ENCODE measurements at regions not wholly inside any gene's neighbourhood (a gene's known extent, or its start where the extent isn't known, plus 50 kb on each side); places are given as distances from the start of the nearest gene placed in this dataset.

GRCh38 chr4:3384771-3385710, 56.7 kb upstream of the HGFAC start:
- ChIA-PET POLR2A (no interaction called here), CTCF (no interaction called here)
- ATAC-seq (peak; percentile 44), DNase-seq (no peak)
- Mint-ChIP-seq H3K4me1 (peaks cover 19% of the 10 kb centered on the region), H3K27me3 (no peaks in the 10 kb centered on the region), H3K4me3 (no peak overlapping the region), H3K36me3 (ENCODE audit: low read depth) (no peaks in the 10 kb centered on the region), H3K27ac (no peak overlapping the region), H3K9me3 (ENCODE audit: low read depth) (peaks cover 6% of the 10 kb centered on the region)
- intact Hi-C loops (cut with DNase I, micrococcal nuclease), result no loop called here

- DNase-seq (no peak), ATAC-seq (peak; percentile 19)
- H3K9me3 Mint-ChIP-seq (ENCODE audit: low read depth), result peaks cover 4% of the 10 kb centered on the region
- intact Hi-C loops (cut with DNase I, micrococcal nuclease), result no loop called here
- H3K4me3 Mint-ChIP-seq, result no peak overlapping the region
- no peaks in the 10 kb centered on the region for H3K27me3 Mint-ChIP-seq
- CTCF ChIA-PET, result no interaction called here
- no peaks in the 10 kb centered on the region for H3K36me3 Mint-ChIP-seq (ENCODE audit: low read depth)
- peaks cover 19% of the 10 kb centered on the region for H3K4me1 Mint-ChIP-seq
- POLR2A ChIA-PET, result no interaction called here
- peak overlapping the region; percentile 20 for H3K27ac Mint-ChIP-seq
Observed at GRCh38 chr4:3385711-3386420, 55.9 kb upstream of the HGFAC start.

DNA sequence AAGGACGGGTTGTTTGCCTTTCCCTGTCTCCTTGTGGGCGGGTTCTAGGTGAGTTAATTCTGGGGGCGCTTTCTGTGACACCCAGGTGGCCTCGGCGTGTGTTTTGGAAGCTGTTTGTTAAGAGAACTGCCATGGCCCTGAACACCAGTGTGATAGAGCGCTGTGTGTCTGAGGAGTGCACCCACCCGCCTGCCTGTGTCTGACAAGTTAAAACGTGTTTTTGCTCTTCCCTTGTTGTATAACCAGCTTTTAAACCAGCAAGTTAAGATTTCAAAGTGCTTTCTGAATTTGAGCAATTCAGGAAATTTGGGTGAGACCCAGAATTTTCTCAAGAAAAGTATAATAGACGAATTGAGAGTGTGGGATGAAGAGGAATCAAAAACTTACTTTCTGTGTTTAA, 55.2 kb upstream of the HGFAC start:
- intact Hi-C loops (cut with DNase I, micrococcal nuclease), result no loop called here
- ChIA-PET POLR2A (no interaction called here), CTCF (no interaction called here)
- DNase-seq (no peak), ATAC-seq (no peak)
- H3K27me3 Mint-ChIP-seq, result no peaks in the 10 kb centered on the region
- peaks cover 19% of the 10 kb centered on the region for H3K4me1 Mint-ChIP-seq
- no peak overlapping the region for H3K27ac Mint-ChIP-seq
- H3K9me3 Mint-ChIP-seq (ENCODE audit: low read depth), result no peaks in the 10 kb centered on the region
- H3K36me3 Mint-ChIP-seq (ENCODE audit: low read depth), result no peaks in the 10 kb centered on the region
- no peak overlapping the region for H3K4me3 Mint-ChIP-seq

GRCh38 chr4:3387154-3387942, 54.4 kb upstream of the HGFAC start:
- no peak for DNase-seq
- no peaks in the 10 kb centered on the region for H3K36me3 Mint-ChIP-seq (ENCODE audit: low read depth)
- POLR2A ChIA-PET, result no interaction called here
- no peak for ATAC-seq
- CTCF ChIA-PET, result interaction anchor here (1.5 kb wide), 1 partner anchor 41 kb away, joined by 4 read pairs; no protein-coding TSS in a partner anchor
- intact Hi-C loops (cut with DNase I, micrococcal nuclease), result no loop called here
- no peaks in the 10 kb centered on the region for H3K9me3 Mint-ChIP-seq (ENCODE audit: low read depth)
- H3K27me3 Mint-ChIP-seq, result no peaks in the 10 kb centered on the region
- peaks cover 19% of the 10 kb centered on the region for H3K4me1 Mint-ChIP-seq
- no peak overlapping the region for H3K27ac Mint-ChIP-seq
- H3K4me3 Mint-ChIP-seq, result no peak overlapping the region

GRCh38 chr4:3387943-3388361, 53.8 kb upstream of the HGFAC start:
- H3K36me3 Mint-ChIP-seq (ENCODE audit: low read depth), result no peaks in the 10 kb centered on the region
- intact Hi-C loops (cut with DNase I, micrococcal nuclease), result no loop called here
- ATAC-seq, result no peak
- H3K27ac Mint-ChIP-seq, result peak overlapping the region; percentile 33
- CTCF ChIA-PET, result interaction anchor here (1.5 kb wide), 1 partner anchor 42 kb away, joined by 4 read pairs; no protein-coding TSS in a partner anchor
- H3K4me1 Mint-ChIP-seq, result peaks cover 19% of the 10 kb centered on the region
- POLR2A ChIA-PET, result no interaction called here
- DNase-seq, result no peak
- H3K9me3 Mint-ChIP-seq (ENCODE audit: low read depth), result no peaks in the 10 kb centered on the region
- H3K27me3 Mint-ChIP-seq, result no peaks in the 10 kb centered on the region
- H3K4me3 Mint-ChIP-seq, result no peak overlapping the region

DNA sequence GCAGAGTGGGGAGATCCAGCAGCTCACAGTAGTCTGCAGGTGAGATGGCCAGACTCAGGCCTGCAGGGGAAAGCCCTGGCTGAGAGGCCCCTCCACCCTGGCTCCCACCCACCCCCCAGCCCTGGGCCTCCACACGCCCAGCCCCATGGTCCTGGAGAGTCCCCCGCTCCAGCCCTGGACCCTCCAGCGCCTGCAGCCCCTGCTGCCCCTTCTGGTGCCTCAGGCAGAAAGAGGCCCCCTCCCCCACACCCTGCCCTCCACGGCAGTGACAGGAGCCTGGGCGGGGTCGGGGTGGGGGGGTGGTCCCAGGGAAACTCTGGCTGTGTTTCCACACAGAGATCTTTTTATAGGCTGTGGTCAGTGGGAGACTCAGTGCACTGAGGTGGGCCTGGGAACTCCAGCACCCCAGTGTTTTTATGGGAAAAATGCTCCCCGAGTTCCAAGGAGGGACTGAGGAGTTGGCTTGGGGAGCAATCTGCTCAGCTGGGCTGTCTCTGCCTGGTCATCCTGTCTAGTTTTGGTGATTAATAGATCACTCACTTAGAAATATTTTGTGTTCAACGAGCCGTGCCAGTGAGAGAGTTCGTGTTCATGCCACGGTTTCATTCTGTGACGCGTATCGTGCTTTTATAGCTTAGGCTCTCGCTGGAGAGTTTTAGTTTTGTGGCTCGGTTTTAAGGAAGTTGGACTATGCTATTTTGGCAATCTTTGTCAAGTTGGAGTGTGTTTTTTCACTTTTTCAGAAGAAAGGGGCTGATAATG, 53.1 kb upstream of the HGFAC start:
- Mint-ChIP-seq H3K27me3 (no peaks in the 10 kb centered on the region), H3K9me3 (ENCODE audit: low read depth) (no peaks in the 10 kb centered on the region), H3K27ac (peak overlapping the region; percentile 33), H3K36me3 (ENCODE audit: low read depth) (no peaks in the 10 kb centered on the region), H3K4me3 (no peak overlapping the region), H3K4me1 (peaks cover 19% of the 10 kb centered on the region)
- ATAC-seq (peak; percentile 42), DNase-seq (no peak)
- ChIA-PET CTCF (interaction anchor here (0.7 to 1.5 kb wide), 4 partner anchors 14 to 177 kb away, joined by 3 to 4 read pairs (median 4); no protein-coding TSS in a partner anchor), POLR2A (no interaction called here)
- intact Hi-C loops (cut with DNase I, micrococcal nuclease), result no loop called here

DNA sequence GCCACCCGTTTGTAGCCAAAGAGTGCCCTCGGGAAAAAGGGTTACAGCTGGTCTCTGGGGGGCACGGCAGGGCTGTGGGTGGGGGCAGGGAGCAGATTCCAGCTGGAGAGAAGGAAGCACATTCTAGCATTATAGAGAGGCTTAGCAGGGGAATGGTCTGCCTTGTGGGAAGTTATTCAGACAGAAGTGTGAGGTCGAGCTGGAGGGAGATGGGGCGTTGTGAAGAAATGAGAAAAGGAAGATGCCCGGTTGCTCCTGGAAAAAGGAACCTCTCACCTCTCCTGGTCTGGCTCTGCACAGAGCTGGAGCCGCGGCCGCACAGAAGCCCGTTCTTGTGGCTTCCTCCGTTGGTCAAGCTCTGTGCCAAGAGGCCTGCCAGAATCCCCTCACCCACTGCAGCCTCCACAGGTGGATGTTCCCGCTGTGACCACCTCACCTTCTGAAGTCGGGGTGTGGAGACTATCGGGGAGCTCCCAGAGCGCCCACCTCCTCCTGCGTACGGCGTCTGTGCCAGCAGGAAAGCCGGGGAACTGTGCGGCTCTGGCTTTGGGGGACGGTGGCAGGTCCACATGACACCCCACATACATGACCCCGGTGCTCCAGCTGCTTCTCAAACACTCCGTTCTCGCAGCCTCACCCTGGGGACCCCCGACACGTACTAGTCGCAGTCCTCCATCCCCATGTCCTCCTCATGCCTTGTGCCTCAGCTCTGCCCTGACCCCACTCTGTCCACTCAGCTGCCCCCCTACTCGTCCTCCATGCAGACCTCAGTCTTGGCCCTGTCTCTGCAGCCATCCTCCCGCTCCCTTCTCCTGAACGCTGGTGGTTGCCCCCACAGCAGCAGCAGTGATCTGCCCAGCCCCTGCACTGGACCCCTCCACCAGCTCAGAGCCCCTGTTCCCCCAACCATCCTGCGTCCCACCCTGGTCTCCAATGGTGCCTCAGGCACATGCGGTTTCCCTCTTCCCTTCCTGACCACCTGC, 52.2 kb upstream of the HGFAC start:
- CTCF ChIA-PET, result interaction anchor here (0.7 to 1.2 kb wide), 3 partner anchors 13 to 178 kb away, joined by 3 to 4 read pairs (median 3); no protein-coding TSS in a partner anchor
- H3K27me3 Mint-ChIP-seq, result no peaks in the 10 kb centered on the region
- no peak for DNase-seq

GRCh38 chr4:3390288-3390811, 51.4 kb upstream of the HGFAC start:
- intact Hi-C loops (cut with DNase I, micrococcal nuclease), result no loop called here
- no peak overlapping the region for H3K27ac Mint-ChIP-seq
- no peaks in the 10 kb centered on the region for H3K27me3 Mint-ChIP-seq
- ChIA-PET POLR2A (no interaction called here), CTCF (no interaction called here)
- ATAC-seq (no peak), DNase-seq (no peak)
- H3K9me3 Mint-ChIP-seq (ENCODE audit: low read depth), result no peaks in the 10 kb centered on the region
- H3K36me3 Mint-ChIP-seq (ENCODE audit: low read depth), result no peaks in the 10 kb centered on the region
- H3K4me3 Mint-ChIP-seq, result no peak overlapping the region
- peaks cover 16% of the 10 kb centered on the region for H3K4me1 Mint-ChIP-seq

More for the DNA sequence above, 52.2 kb upstream of the HGFAC start:
- no peak for ATAC-seq
- POLR2A ChIA-PET, result no interaction called here
- Mint-ChIP-seq H3K27ac (no peak overlapping the region), H3K4me3 (no peak overlapping the region), H3K4me1 (peaks cover 19% of the 10 kb centered on the region), H3K9me3 (ENCODE audit: low read depth) (no peaks in the 10 kb centered on the region), H3K36me3 (ENCODE audit: low read depth) (no peaks in the 10 kb centered on the region)
- intact Hi-C loops (cut with DNase I, micrococcal nuclease), result no loop called here

DNA sequence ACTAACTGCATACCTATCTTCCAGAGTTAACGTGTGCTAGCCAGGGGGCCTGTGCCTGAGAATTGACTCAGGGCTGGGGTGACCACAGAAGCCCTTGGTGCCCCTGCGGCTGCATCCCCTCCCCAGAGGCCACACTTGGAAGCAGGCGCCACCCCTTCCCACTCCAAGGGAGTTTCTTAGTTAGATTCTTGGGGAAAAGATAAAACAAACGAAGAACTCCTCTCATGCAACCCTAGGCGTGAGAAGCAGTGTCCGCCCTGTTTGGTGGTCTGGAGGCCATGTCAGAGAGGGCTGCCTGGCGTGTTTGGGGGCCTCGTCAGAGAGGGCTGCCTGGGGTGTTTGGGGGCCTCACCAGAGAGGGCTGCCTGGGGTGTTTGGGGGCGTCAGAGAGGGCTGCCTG, 50.3 kb upstream of the HGFAC start:
- intact Hi-C loops (cut with DNase I, micrococcal nuclease), result no loop called here
- DNase-seq (no peak), ATAC-seq (no peak)
- Mint-ChIP-seq H3K9me3 (ENCODE audit: low read depth) (peaks cover 3% of the 10 kb centered on the region), H3K4me3 (no peak overlapping the region), H3K36me3 (ENCODE audit: low read depth) (no peaks in the 10 kb centered on the region), H3K27me3 (no peaks in the 10 kb centered on the region), H3K27ac (no peak overlapping the region), H3K4me1 (peaks cover 8% of the 10 kb centered on the region)
- ChIA-PET CTCF (no interaction called here), POLR2A (no interaction called here)

Measured in activated CD4-positive, alpha-beta T cell treated with anti-CD3 and anti-CD28 coated beads for 36 hours (primary cell).